B cell (primary cell): ENCODE measurements at regions not wholly inside any gene's neighbourhood (a gene's known extent, or its start where the extent isn't known, plus 50 kb on each side); places are given as distances from the start of the nearest gene placed in this dataset.
"Not testable (repeated sequence)": the region's sequence is repeated elsewhere in the genome, so short reads cannot be mapped to it uniquely, and the experiment has no call there.

Experiments
- ATAC-seq: fragments of 200-7000 bp; cut with Tn5 transposase; one replicate; pipeline ENCODE4 v1.10.0; 2021; ENCODE audit warnings: low read depth, mild to moderate bottlenecking, moderate number of reproducible peaks, moderate library complexity
- CTCF ChIA-PET: fragments of 350-600 bp; sonication (Branson Sonifier 250); formaldehyde crosslinking; loops from one replicate; lab custom pipeline; 2021; ENCODE audit warnings: antibody characterized with exemption, inconsistent platforms; lab: Charles Lee
- POLR2A ChIA-PET: fragments of 350-600 bp; sonication (Branson Sonifier 250); formaldehyde crosslinking; loops from one replicate; lab custom pipeline; 2021; ENCODE audit warnings: antibody characterized with exemption; lab: Charles Lee
- DNase-seq: peaks from one replicate; pipeline ENCODE4 v3.0.0; 2013
- H2AFZ ChIP-seq: 2 replicates; pipeline ENCODE4 v1.6.1; 2012; ENCODE audit warnings: mild to moderate bottlenecking, low read depth, low read length; ENCODE audit not compliant: insufficient read depth, poor library complexity, severe bottlenecking
- H3K27ac ChIP-seq, 2 donors: 1 replicate in 1 of 2; 2 replicates in 1 of 2; pipeline ENCODE4 v1.5.1; 2012 to 2013; ENCODE audit warnings: low read length in 2 of 2, mild to moderate bottlenecking in 2 of 2, moderate library complexity in 1 of 2
- H3K27me3 ChIP-seq, 4 experiments: fragments of 200-600 bp in 1 of 4; sonication (generic) in 1 of 4; replicated peaks in 1 of 4; 1 replicate in 2 of 4; 2 replicates in 2 of 4; pipeline versions ENCODE4 v1.6.1 to v1.7.0; 2013 to 2016; ENCODE audit warnings: low read length in 3 of 4, mild to moderate bottlenecking in 2 of 4, mixed read lengths in 1 of 4, moderate library complexity in 1 of 4; ENCODE audit not compliant: insufficient read depth in 4 of 4, control insufficient read depth in 3 of 4; ENCODE audit errors: control extremely low read depth in 1 of 4
- H3K36me3 ChIP-seq, 2 experiments: replicated peaks in 1 of 2; 1 replicate in 1 of 2; 2 replicates in 1 of 2; pipeline versions ENCODE4 v1.6.1 to v1.7.1; 2013; ENCODE audit warnings: low read length in 1 of 2; ENCODE audit not compliant: insufficient read depth in 2 of 2, control insufficient read depth in 1 of 2; ENCODE audit errors: control extremely low read depth in 1 of 2, extremely low read depth in 1 of 2
- H3K4me1 ChIP-seq, 2 donors: fragments of 200-600 bp in 1 of 2; sonication (generic) in 1 of 2; 1 replicate in 1 of 2; 2 replicates in 1 of 2; pipeline versions ENCODE4 v1.5.1 to v1.6.1; 2013 to 2017; ENCODE audit warnings: low read length in 2 of 2; ENCODE audit not compliant: control insufficient read depth in 2 of 2, insufficient read depth in 2 of 2
- H3K4me2 ChIP-seq: replicated peaks from 2 replicates; pipeline ENCODE3; 2012; ENCODE audit warnings: mild to moderate bottlenecking, low read depth, low read length; ENCODE audit not compliant: poor library complexity, severe bottlenecking
- H3K4me3 ChIP-seq, 5 experiments: fragments of 200-600 bp in 1 of 5; sonication (generic) in 1 of 5; 1 replicate in 3 of 5; 2 replicates in 2 of 5; pipeline versions ENCODE4 v1.5.1 to v1.7.0; 2011 to 2016; ENCODE audit warnings: low read length in 4 of 5, mild to moderate bottlenecking in 4 of 5, low read depth in 2 of 5, control low read depth in 1 of 5, moderate library complexity in 1 of 5; ENCODE audit not compliant: insufficient read depth in 1 of 5; ENCODE audit errors: control extremely low read depth in 1 of 5, extremely low read depth in 1 of 5
- H3K79me2 ChIP-seq: fragments of 200-600 bp; sonication (generic); one replicate; pipeline ENCODE4 v1.6.0; 2016; ENCODE audit warnings: low read length; ENCODE audit not compliant: control insufficient read depth, insufficient read depth
- H3K9ac ChIP-seq: fragments of 200-600 bp; sonication (generic); 2 replicates; pipeline ENCODE4 v1.6.1; 2017; ENCODE audit warnings: mild to moderate bottlenecking, low read length, moderate library complexity
- H3K9me3 ChIP-seq, 3 donors: one replicate each; pipeline versions ENCODE4 v1.6.1 to v1.7.1; 2013; ENCODE audit warnings: low read length in 2 of 3; ENCODE audit not compliant: control insufficient read depth in 2 of 3, insufficient read depth in 1 of 3; ENCODE audit errors: control extremely low read depth in 1 of 3
- H4K20me1 ChIP-seq: 2 replicates; pipeline ENCODE4 v1.6.0; 2012; ENCODE audit warnings: mild to moderate bottlenecking, low read length; ENCODE audit not compliant: insufficient read depth, control insufficient read depth, poor library complexity, severe bottlenecking
- H3K27ac Mint-ChIP-seq: one replicate; pipeline ENCODE4 v1.8.0; 2021; ENCODE audit warnings: mixed read lengths
- H3K27me3 Mint-ChIP-seq: one replicate; pipeline ENCODE4 v1.8.0; 2021; ENCODE audit warnings: mixed read lengths
- H3K4me1 Mint-ChIP-seq: one replicate; pipeline ENCODE4 v1.8.0; 2021; ENCODE audit warnings: mixed read lengths
- H3K4me3 Mint-ChIP-seq: one replicate; pipeline ENCODE4 v1.8.0; 2021; ENCODE audit warnings: mixed read lengths
- H3K9me3 Mint-ChIP-seq: one replicate; pipeline ENCODE4 v1.8.0; 2022; ENCODE audit warnings: mixed read lengths; ENCODE audit not compliant: insufficient read depth
- WGBS: methylation state at CpG from one replicate; pipeline ENCODE4 v1.1.5; 2013; ENCODE audit warnings: missing lambda C conversion rate; ENCODE audit not compliant: insufficient coverage; 5-methylcytosine and 5-hydroxymethylcytosine counted together
- intact Hi-C: fragments of 100-400 bp; cut with micrococcal nuclease; formaldehyde crosslinking; loops from one replicate; pipeline ENCODE4 v1.10.0; 2022

GRCh38 chr9:41787270-41787669, 342.0 kb downstream of the CNTNAP3B start:
- H3K4me3 Mint-ChIP-seq, H3K9me3 Mint-ChIP-seq, CTCF ChIA-PET, intact Hi-C loops, ATAC-seq, POLR2A ChIA-PET, H3K27ac Mint-ChIP-seq, DNase-seq, H3K4me1 ChIP-seq, H3K4me3 ChIP-seq, H3K27ac ChIP-seq, H3K4me2 ChIP-seq, H3K79me2 ChIP-seq, H3K27me3 ChIP-seq, H3K4me1 Mint-ChIP-seq, H2AFZ ChIP-seq, H3K9ac ChIP-seq, H3K36me3 ChIP-seq, H4K20me1 ChIP-seq, H3K9me3 ChIP-seq: not testable (repeated sequence)
- H3K27me3 Mint-ChIP-seq: peaks cover 11% of the 10 kb centered on the region
- WGBS: no CpG with 5 or more reads among the region's 3 CpGs

- ATAC-seq, POLR2A ChIA-PET, H3K27ac ChIP-seq, H3K4me1 Mint-ChIP-seq, H3K4me3 ChIP-seq, intact Hi-C loops, H3K9me3 Mint-ChIP-seq, H2AFZ ChIP-seq, H3K36me3 ChIP-seq, H3K4me1 ChIP-seq, H3K27ac Mint-ChIP-seq, H3K27me3 Mint-ChIP-seq, DNase-seq, H3K4me2 ChIP-seq, H4K20me1 ChIP-seq, H3K4me3 Mint-ChIP-seq, H3K27me3 ChIP-seq, H3K9ac ChIP-seq, H3K79me2 ChIP-seq, H3K9me3 ChIP-seq, CTCF ChIA-PET: not testable (repeated sequence)
- no CpG with 5 or more reads among the region's 9 CpGs for WGBS
These were observed 345.2 kb downstream of the CNTNAP3B start for GRCh38 chr9:41784006-41784405.

- H3K27ac ChIP-seq, H3K4me1 ChIP-seq, H3K4me1 Mint-ChIP-seq, ATAC-seq, POLR2A ChIA-PET, CTCF ChIA-PET, H3K4me2 ChIP-seq, H3K9me3 Mint-ChIP-seq, H3K9ac ChIP-seq, intact Hi-C loops, H3K9me3 ChIP-seq, H3K79me2 ChIP-seq, H3K27ac Mint-ChIP-seq, H4K20me1 ChIP-seq, H2AFZ ChIP-seq, H3K4me3 ChIP-seq, H3K27me3 ChIP-seq, H3K27me3 Mint-ChIP-seq, H3K4me3 Mint-ChIP-seq, H3K36me3 ChIP-seq, DNase-seq: not testable (repeated sequence)
- no CpG with 5 or more reads among the region's 29 CpGs for WGBS
These were observed 346.0 kb downstream of the CNTNAP3B start for GRCh38 chr9:41783070-41783810.

- H3K27ac Mint-ChIP-seq, H3K79me2 ChIP-seq, H3K9me3 Mint-ChIP-seq, CTCF ChIA-PET, H3K27me3 Mint-ChIP-seq, intact Hi-C loops, H4K20me1 ChIP-seq, H3K9me3 ChIP-seq, ATAC-seq, H3K4me1 Mint-ChIP-seq, H3K4me3 Mint-ChIP-seq, H3K4me1 ChIP-seq, H3K4me3 ChIP-seq, H3K27ac ChIP-seq, DNase-seq, H3K9ac ChIP-seq, H3K36me3 ChIP-seq, POLR2A ChIA-PET, H3K4me2 ChIP-seq, H3K27me3 ChIP-seq, H2AFZ ChIP-seq: not testable (repeated sequence)
- WGBS: 100% methylated on average over 2 of the region's 2 CpGs
These were observed 347.3 kb downstream of the CNTNAP3B start for GRCh38 chr9:41781899-41782298.
